ENCODE measurements at regions not wholly inside any gene's neighbourhood (a gene's known extent, or its start where the extent isn't known, plus 50 kb on each side); places are given as distances from the start of the nearest gene placed in this dataset.

GRCh38 chr9:21708260-21708711 is 94.2 kb upstream of the MTAP start:
- no peak for TF ChIP-seq CTCF (IDR thresholded peaks at IDR 0.05)
- no peak for TF ChIP-seq POLR2A (IDR thresholded peaks at IDR 0.05)
- no peak overlapping the region for H3K27ac ChIP-seq
- H3K36me3 ChIP-seq (replicated peaks in 1 of 2; ENCODE audit: insufficient read depth in 1 of 2, low read depth in 2 of 2), result no peaks in the 10 kb centered on the region
- DNase-seq, result no peak
- no peaks in the 10 kb centered on the region for H3K27me3 ChIP-seq
- no peak overlapping the region for H3K4me3 ChIP-seq
- 51 to 55% methylated on average over 4 of the region's 4 CpGs for WGBS, 2 donors
- no peaks in the 10 kb centered on the region for H3K4me1 ChIP-seq
- H3K9me3 ChIP-seq, result no peaks in the 10 kb centered on the region
- no peak for ATAC-seq
- intact Hi-C loops (cut with DNase I), result no loop called here

- H3K36me3 ChIP-seq (replicated peaks in 1 of 2; ENCODE audit: insufficient read depth in 1 of 2, low read depth in 2 of 2), result no peaks in the 10 kb centered on the region
- no peaks in the 10 kb centered on the region for H3K27me3 ChIP-seq
- 57 to 58% methylated on average over 4 of the region's 4 CpGs for WGBS, 2 donors
- no peaks in the 10 kb centered on the region for H3K9me3 ChIP-seq
- H3K27ac ChIP-seq, result no peak overlapping the region
- no peak for DNase-seq
- no peak for ATAC-seq
- no peak overlapping the region for H3K4me3 ChIP-seq
- TF ChIP-seq POLR2A (IDR thresholded peaks at IDR 0.05) (no peak), CTCF (IDR thresholded peaks at IDR 0.05) (no peak)
- intact Hi-C loops (cut with DNase I), result no loop called here
- no peaks in the 10 kb centered on the region for H3K4me1 ChIP-seq
Observed at GRCh38 chr9:21708856-21709255, 93.6 kb upstream of the MTAP start.

GRCh38 chr9:21709464-21710058 is 92.9 kb upstream of the MTAP start:
- no peak overlapping the region for H3K27ac ChIP-seq
- TF ChIP-seq POLR2A (IDR thresholded peaks at IDR 0.05) (no peak), CTCF (IDR thresholded peaks at IDR 0.05) (peak; percentile 47 to 74 (median 66))
- peaks cover 0 to under 1% of the 10 kb centered on the region in 2 donors for H3K27me3 ChIP-seq
- no peaks in the 10 kb centered on the region for H3K36me3 ChIP-seq (replicated peaks in 1 of 2; ENCODE audit: insufficient read depth in 1 of 2, low read depth in 2 of 2)
- ATAC-seq (peak; percentile 38), DNase-seq (peak; percentile 61 to 74 (median 65))
- intact Hi-C loops (cut with DNase I), result no loop called here
- no peaks in the 10 kb centered on the region for H3K4me1 ChIP-seq
- no peak overlapping the region for H3K4me3 ChIP-seq
- H3K9me3 ChIP-seq, result no peaks in the 10 kb centered on the region
- WGBS, 2 donors, result 38 to 42% methylated on average over 5 of the region's 5 CpGs

GRCh38 chr9:21710548-21711191 is 91.8 kb upstream of the MTAP start:
- TF ChIP-seq POLR2A (IDR thresholded peaks at IDR 0.05) (no peak), CTCF (IDR thresholded peaks at IDR 0.05) (no peak)
- peaks cover 0 to 4% of the 10 kb centered on the region in 2 donors for H3K27me3 ChIP-seq
- intact Hi-C loops (cut with DNase I), result no loop called here
- WGBS, 2 donors, result 53 to 79% methylated on average over 4 of the region's 4 CpGs
- no peak overlapping the region for H3K4me3 ChIP-seq
- DNase-seq, result no peak
- H3K4me1 ChIP-seq, result no peaks in the 10 kb centered on the region
- no peak for ATAC-seq
- no peaks in the 10 kb centered on the region for H3K9me3 ChIP-seq
- H3K27ac ChIP-seq, result no peak overlapping the region
- no peaks in the 10 kb centered on the region for H3K36me3 ChIP-seq (replicated peaks in 1 of 2; ENCODE audit: insufficient read depth in 1 of 2, low read depth in 2 of 2)

GRCh38 chr9:21711504-21711903 is 90.9 kb upstream of the MTAP start:
- Histone ChIP-seq H3K36me3 (replicated peaks in 1 of 2; ENCODE audit: insufficient read depth in 1 of 2, low read depth in 2 of 2) (no peaks in the 10 kb centered on the region), H3K27ac (no peak overlapping the region), H3K27me3 (peaks cover 0 to 4% of the 10 kb centered on the region in 2 donors), H3K9me3 (no peaks in the 10 kb centered on the region), H3K4me1 (no peaks in the 10 kb centered on the region), H3K4me3 (no peak overlapping the region)
- DNase-seq (no peak), ATAC-seq (no peak)
- WGBS, 2 donors, result 57 to 65% methylated on average over 2 of the region's 2 CpGs
- TF ChIP-seq POLR2A (IDR thresholded peaks at IDR 0.05) (no peak), CTCF (IDR thresholded peaks at IDR 0.05) (no peak)
- intact Hi-C loops (cut with DNase I), result no loop called here
